Right lobe of liver (tissue), 6 donors: ENCODE measurements at regions not wholly inside any gene's neighbourhood (a gene's known extent, or its start where the extent isn't known, plus 50 kb on each side); places are given as distances from the start of the nearest gene placed in this dataset.

Source experiments
- ATAC-seq, 4 donors: fragments of 200-7000 bp; cut with Tn5 transposase; one replicate each; pipeline ENCODE4 v1.9.1; 2020; ENCODE audit warnings: mild to moderate bottlenecking in 4 of 4, moderate library complexity in 4 of 4
- DNase-seq, 3 donors: peaks; one replicate each; pipeline ENCODE4 v3.0.0-alpha.2; 2020
- H3K27ac ChIP-seq, 3 donors: fragments of 200-600 bp; one replicate each; pipeline ENCODE4 v1.8.0; 2022
- H3K27me3 ChIP-seq, 2 donors: fragments of 200-600 bp; one replicate each; pipeline ENCODE4 v1.8.0; 2022
- H3K36me3 ChIP-seq, 4 donors: fragments of 200-600 bp; sonication (generic) in 1 of 4; one replicate each; pipeline versions ENCODE4 v1.5.1 to v1.8.0; 2017 to 2022; ENCODE audit warnings: control low read depth in 1 of 4
- H3K4me1 ChIP-seq, 4 donors: fragments of 200-600 bp; sonication (generic) in 1 of 4; one replicate each; pipeline versions ENCODE4 v1.5.1 to v1.8.0; 2017 to 2022; ENCODE audit warnings: control low read depth in 1 of 4
- H3K4me3 ChIP-seq, 3 donors: fragments of 200-600 bp; one replicate each; pipeline ENCODE4 v1.8.0; 2022
- H3K9me3 ChIP-seq, 4 donors: fragments of 200-600 bp; sonication (generic) in 1 of 4; one replicate each; pipeline versions ENCODE4 v1.5.1 to v1.8.0; 2017 to 2022; ENCODE audit warnings: control low read depth in 1 of 4
- CTCF ChIP-seq, 4 donors: fragments of 200-600 bp in 3 of 4; fragments of 450-650 bp in 1 of 4; IDR thresholded peaks; one replicate each; pipeline versions ENCODE4 v1.5.1 to v1.8.0; 2016 to 2022; ENCODE audit warnings: antibody characterized with exemption in 4 of 4, mild to moderate bottlenecking in 2 of 4
- POLR2A ChIP-seq: fragments of 450-650 bp; IDR thresholded peaks from one replicate; pipeline ENCODE4 v1.6.1; 2017; ENCODE audit warnings: antibody characterized with exemption, mild to moderate bottlenecking
- WGBS: methylation state at CpG from one replicate; pipeline ENCODE4 v1.1.6; 2018; ENCODE audit warnings: low coverage, low lambda C conversion rate; ENCODE audit not compliant: insufficient coverage; ENCODE audit errors: missing lambda C conversion rate; 5-methylcytosine and 5-hydroxymethylcytosine counted together
- intact Hi-C, 2 donors: fragments of 100-400 bp; cut with DNase I; formaldehyde crosslinking; loops; one replicate each; pipeline versions ENCODE4 v1.11.2 to v1.14.1; 2022
- donor health status: DM: no; HTN: yes; CAD: no.
- donor health status: DM: no; HTN: no; CAD: no.
- donor health status: DM: no; HTN: no; CAD: no.
- donor health status: DM: no; HTN: yes; CAD: no.
- donor health status: DM: no; HTN: yes; CAD: no.

GRCh38 chr16:85513180-85513579 is 99.9 kb upstream of the GSE1 start:
- H3K9me3 ChIP-seq = no peaks in the 10 kb centered on the region
- intact Hi-C loops = no loop called here
- H3K27me3 ChIP-seq = no peaks in the 10 kb centered on the region
- WGBS = 50% methylated on average over 1 of the region's 9 CpGs
- TF ChIP-seq POLR2A (no peak), CTCF (IDR thresholded peaks at IDR 0.05) (no peak)
- ATAC-seq = no peak
- peaks cover 0 to 27% (median 8%) of the 10 kb centered on the region in 4 donors for H3K4me1 ChIP-seq
- DNase-seq = no peak
- H3K36me3 ChIP-seq = no peaks in the 10 kb centered on the region
- H3K4me3 ChIP-seq = no peak overlapping the region
- H3K27ac ChIP-seq = no peak overlapping the region

DNA sequence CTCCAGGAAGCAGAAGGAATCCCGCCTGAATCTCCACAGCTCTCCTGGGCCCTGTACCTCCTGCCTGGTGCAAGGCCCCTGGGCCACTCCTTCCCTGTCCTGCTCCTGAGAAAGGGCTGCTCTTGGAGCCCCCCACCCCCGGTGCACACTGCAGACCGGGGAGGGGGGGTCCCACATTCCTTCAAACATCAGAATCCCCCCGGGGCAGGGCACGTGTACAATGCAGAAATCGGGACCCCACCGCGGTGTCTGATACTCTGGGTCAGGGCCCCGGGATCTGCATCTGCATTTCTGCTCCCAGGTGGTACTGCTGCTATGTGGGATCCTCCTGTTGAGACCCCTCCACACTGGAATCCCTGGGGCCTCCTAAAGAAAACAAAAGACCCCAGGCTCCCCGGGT is 99.5 kb upstream of the GSE1 start:
- peaks cover 0 to 27% (median 8%) of the 10 kb centered on the region in 4 donors for H3K4me1 ChIP-seq
- H3K27me3 ChIP-seq = no peaks in the 10 kb centered on the region
- no peak for DNase-seq
- ATAC-seq = no peak
- intact Hi-C loops = no loop called here
- no peak overlapping the region for H3K4me3 ChIP-seq
- no peaks in the 10 kb centered on the region for H3K9me3 ChIP-seq
- peak overlapping the region; percentile 68 to 98 (median 88) for H3K27ac ChIP-seq
- 67% methylated on average over 2 of the region's 10 CpGs for WGBS
- H3K36me3 ChIP-seq = no peaks in the 10 kb centered on the region
- no peak for TF ChIP-seq CTCF (IDR thresholded peaks at IDR 0.05)
- no peak for TF ChIP-seq POLR2A

- DNase-seq = peak in 1 of 3 donors; percentile 89
- H3K27me3 ChIP-seq = no peaks in the 10 kb centered on the region
- H3K9me3 ChIP-seq = no peaks in the 10 kb centered on the region
- ATAC-seq = no peak
- intact Hi-C loops = no loop called here
- peaks cover 0 to 27% (median 8%) of the 10 kb centered on the region in 4 donors for H3K4me1 ChIP-seq
- no peak overlapping the region for H3K4me3 ChIP-seq
- peak overlapping the region; percentile 68 to 98 (median 88) for H3K27ac ChIP-seq
- no peaks in the 10 kb centered on the region for H3K36me3 ChIP-seq
- TF ChIP-seq CTCF (IDR thresholded peaks at IDR 0.05) (no peak), POLR2A (no peak)
- WGBS = 39% methylated on average over 5 of the region's 8 CpGs
These were observed 98.9 kb upstream of the GSE1 start for GRCh38 chr16:85514295-85514597.

DNA sequence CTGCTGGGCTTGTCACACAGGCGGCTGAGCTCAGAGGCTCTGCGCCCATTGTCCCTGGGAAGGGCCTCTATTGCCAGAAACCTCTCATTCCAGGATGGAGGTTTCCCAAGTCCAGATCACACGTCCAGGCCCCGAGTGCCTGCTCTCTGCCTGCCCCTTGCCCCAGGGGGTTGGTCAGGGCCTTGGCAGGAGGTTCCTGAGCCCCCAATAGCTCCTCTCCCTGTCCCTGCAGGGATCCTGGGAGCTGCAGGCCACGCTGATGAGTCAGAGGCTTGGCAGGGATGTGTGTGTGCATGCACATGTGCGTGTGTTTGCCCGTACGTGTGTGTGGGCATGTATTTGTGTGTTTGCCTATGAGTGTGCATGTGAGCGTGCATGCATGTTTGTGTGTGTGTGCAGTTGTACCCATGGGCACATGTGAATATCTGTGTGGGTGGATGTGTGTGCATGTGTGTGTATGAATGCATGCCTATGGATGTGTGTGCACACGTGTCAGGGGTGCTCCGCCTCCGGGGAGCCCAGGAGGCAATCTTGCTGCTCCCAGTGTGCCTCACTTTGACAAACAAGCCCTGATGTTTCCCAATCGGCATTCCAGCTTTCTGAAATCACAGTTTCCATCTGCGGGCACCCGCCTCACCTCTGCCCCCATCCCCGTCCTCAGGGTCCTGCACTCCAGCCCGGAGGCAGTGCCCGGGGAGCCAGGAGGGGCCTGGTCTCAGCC is 98.4 kb upstream of the GSE1 start:
- Histone ChIP-seq H3K9me3 (no peaks in the 10 kb centered on the region), H3K36me3 (no peaks in the 10 kb centered on the region), H3K4me3 (peak overlapping the region; percentile 14 to 42 (median 34)), H3K27ac (peak overlapping the region; percentile 86 to 98 (median 88)), H3K27me3 (no peaks in the 10 kb centered on the region), H3K4me1 (peaks cover 0 to 27% (median 8%) of the 10 kb centered on the region in 4 donors)
- DNase-seq (peak; percentile 85 to 93 (median 90)), ATAC-seq (peak; percentile 78 to 83 (median 82))
- TF ChIP-seq CTCF (IDR thresholded peaks at IDR 0.05) (peak in 2 of 4 donors; percentile 15 to 29), POLR2A (peak; percentile 17)
- 30% methylated on average over 7 of the region's 18 CpGs for WGBS
- intact Hi-C loops = loop anchor here in 1 of 2 donors (5.0 kb wide), 1 partner anchor 48 kb away; no protein-coding TSS in a partner anchor
